ENCODE measurements at regions not wholly inside any gene's neighbourhood (a gene's known extent, or its start where the extent isn't known, plus 50 kb on each side); places are given as distances from the start of the nearest gene placed in this dataset.

GRCh38 chr13:58340895-58341294 lies 709.4 kb downstream of the PCDH17 start:
- TF ChIP-seq POLR2A (IDR thresholded peaks at IDR 0.05) (no peak), CTCF (IDR thresholded peaks at IDR 0.05) (no peak)
